NCI-H146 treated with DMSO at 0.1 percent for 48 hours (cell line): ENCODE measurements at regions not wholly inside any gene's neighbourhood (a gene's known extent, or its start where the extent isn't known, plus 50 kb on each side); places are given as distances from the start of the nearest gene placed in this dataset.

Experiments used
- DNase-seq: peaks from one replicate; lab custom pipeline; 2025; ENCODE audit not compliant: unreplicated experiment; lab: John Stamatoyannopoulos, UW

- no peak for DNase-seq
Observed at GRCh38 chr1:95427525-95427924, 193.5 kb downstream of the RWDD3 start.

GRCh38 chr1:95431235-95431634, 197.2 kb downstream of the RWDD3 start:
- DNase-seq, result no peak

- no peak for DNase-seq
Observed at GRCh38 chr1:95435611-95436010, 201.6 kb downstream of the RWDD3 start.

- no peak for DNase-seq
Observed at GRCh38 chr1:95437011-95437410, 203.0 kb downstream of the RWDD3 start.

- no peak for DNase-seq
Observed at GRCh38 chr1:95437781-95438180, 203.8 kb downstream of the RWDD3 start.

- no peak for DNase-seq
Observed at GRCh38 chr1:95438218-95438948, 204.4 kb downstream of the RWDD3 start.

GRCh38 chr1:95440511-95440910, 206.5 kb downstream of the RWDD3 start:
- DNase-seq, result no peak

GRCh38 chr1:95449516-95449915, 215.5 kb downstream of the RWDD3 start:
- no peak for DNase-seq

- no peak for DNase-seq
Observed at GRCh38 chr1:95451054-95451453, 217.0 kb downstream of the RWDD3 start.

GRCh38 chr1:95451904-95452303, 217.9 kb downstream of the RWDD3 start:
- no peak for DNase-seq

GRCh38 chr1:95453053-95453452, 219.0 kb downstream of the RWDD3 start:
- DNase-seq, result no peak

GRCh38 chr1:95467036-95467435, 233.0 kb downstream of the RWDD3 start:
- no peak for DNase-seq

- no peak for DNase-seq
Observed at GRCh38 chr1:95475686-95476457, 241.9 kb downstream of the RWDD3 start.

GRCh38 chr1:95496307-95496706, 262.3 kb downstream of the RWDD3 start:
- no peak for DNase-seq

- DNase-seq, result no peak
Observed at GRCh38 chr1:95496773-95497172, 262.8 kb downstream of the RWDD3 start.

- no peak for DNase-seq
Observed at GRCh38 chr1:95497566-95497965, 263.6 kb downstream of the RWDD3 start.

- no peak for DNase-seq
Observed at GRCh38 chr1:95503278-95504030, 269.4 kb downstream of the RWDD3 start.

GRCh38 chr1:95504321-95504720, 270.3 kb downstream of the RWDD3 start:
- DNase-seq, result no peak

GRCh38 chr1:95506736-95507414, 272.9 kb downstream of the RWDD3 start:
- no peak for DNase-seq

- DNase-seq, result no peak
Observed at GRCh38 chr1:95509989-95510388, 276.0 kb downstream of the RWDD3 start.

- no peak for DNase-seq
Observed at GRCh38 chr1:95512925-95513324, 278.9 kb downstream of the RWDD3 start.
